HG03439 (cell line): ENCODE measurements at regions not wholly inside any gene's neighbourhood (a gene's known extent, or its start where the extent isn't known, plus 50 kb on each side); places are given as distances from the start of the nearest gene placed in this dataset.
"Not testable (repeated sequence)": the region's sequence is repeated elsewhere in the genome, so short reads cannot be mapped to it uniquely, and the experiment has no call there.

Source experiments
- ATAC-seq: cut with Tn5 transposase; IDR thresholded peaks from one replicate; pipeline ENCODE4 v1.9.1; 2021; ENCODE audit warnings: mild to moderate bottlenecking, moderate library complexity; ENCODE audit not compliant: unreplicated experiment

DNA sequence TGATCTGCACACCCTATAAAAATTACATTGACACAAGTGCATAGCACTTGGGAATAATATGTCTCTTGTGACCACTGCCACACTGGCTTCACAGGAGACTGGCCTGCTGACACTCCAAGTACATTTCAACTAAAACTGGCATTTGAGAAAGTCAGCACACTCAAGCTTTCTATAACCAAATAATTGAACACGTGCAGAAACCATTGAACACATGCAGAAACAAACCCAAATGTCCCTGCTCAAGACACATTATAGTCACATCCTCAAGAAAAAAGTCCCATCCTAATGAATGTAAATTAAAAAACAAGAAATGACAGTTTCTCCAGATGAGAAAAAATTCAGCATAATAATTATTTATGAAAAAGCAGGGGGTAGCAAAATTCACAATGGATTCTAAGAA is 1859.1 kb upstream of the PCDH20 start:
- no peak for ATAC-seq

DNA sequence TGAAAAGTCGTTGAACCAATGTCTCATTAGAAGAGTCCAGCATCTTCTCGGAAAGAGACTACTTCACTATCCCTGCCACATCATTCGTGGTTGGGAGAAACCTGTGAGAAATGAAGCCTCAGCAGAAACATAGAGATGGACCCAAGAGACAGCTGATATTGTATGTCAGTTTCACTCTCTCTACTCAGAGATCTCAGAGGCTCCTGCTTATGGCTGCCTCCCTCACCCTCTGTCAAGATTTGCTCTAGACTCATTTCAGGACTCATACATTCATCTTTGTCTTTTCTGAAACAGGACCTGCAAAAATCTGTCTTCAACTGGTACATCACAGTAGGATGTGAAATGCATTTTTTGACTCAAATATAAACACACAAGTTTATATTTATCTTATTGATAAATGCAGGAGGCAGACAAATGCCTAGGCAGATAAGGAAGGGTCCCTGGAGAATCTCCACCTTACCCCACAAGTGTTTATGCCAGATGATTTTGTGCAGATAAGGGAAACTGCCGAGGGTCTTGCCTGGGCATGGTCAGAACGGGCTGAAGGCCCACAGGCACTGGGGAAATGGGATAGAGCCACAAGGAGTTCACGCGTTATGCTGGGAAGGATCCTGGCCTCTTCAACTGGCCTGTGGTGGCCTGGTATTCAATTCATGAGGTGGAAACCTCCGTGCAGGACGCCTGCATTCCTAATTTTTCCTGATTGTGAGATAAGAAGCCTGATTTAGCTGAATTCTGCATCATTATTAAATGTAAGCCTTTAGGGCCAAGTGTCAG is 1834.0 kb upstream of the PCDH20 start:
- ATAC-seq, result no peak

DNA sequence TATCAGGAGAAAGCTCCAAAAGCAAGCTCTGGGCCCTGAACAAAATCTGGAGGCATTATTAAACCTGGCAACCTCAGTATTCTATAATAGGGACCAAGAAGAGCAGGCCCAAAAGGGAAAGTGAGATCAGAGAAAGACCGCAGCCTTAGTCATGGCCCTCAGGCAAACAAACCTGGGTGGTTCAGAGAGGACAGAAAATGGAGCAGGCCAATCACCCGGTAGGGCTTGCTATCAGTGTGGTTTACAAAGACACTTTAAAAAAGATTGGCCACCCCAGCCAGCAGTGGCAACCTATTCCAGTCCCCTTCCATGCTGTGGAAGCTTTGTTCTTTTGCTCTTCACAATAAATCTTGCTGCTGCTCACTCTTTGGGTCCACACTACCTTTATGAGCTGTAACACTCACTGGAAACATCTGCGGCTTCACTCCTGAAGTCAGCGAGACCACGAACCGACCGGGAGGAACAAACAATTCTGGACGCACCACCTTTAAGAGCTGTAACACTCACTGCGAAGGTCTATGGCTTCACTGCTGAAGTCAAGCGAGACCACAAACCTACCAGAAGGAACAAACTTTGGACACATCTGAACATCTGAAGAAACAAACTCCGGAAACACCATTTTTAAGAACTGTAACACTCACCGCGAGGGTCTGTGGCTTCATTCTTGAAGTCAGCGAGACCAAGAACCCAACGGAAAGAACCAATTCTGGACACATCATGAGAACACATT is 1821.2 kb upstream of the PCDH20 start:
- not testable (repeated sequence) for ATAC-seq

DNA sequence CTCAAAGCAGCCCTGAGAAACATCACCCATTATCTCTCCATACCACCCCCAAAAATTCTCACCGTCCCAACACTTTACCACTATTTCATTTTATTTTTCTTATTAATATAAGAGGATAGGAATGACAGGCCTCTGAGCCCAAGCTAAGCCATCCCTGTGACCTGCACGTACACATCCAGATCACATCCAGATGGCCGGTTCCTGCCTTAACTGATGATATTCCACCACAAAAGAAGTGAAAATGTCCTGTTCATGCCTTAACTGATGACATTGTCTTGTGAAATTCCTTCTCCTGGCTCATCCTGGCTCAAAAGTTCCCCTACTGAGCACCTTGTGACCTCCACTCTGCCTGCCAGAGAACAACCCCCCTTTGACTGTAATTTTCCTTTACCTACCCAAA is 1802.9 kb upstream of the PCDH20 start:
- not testable (repeated sequence) for ATAC-seq

DNA sequence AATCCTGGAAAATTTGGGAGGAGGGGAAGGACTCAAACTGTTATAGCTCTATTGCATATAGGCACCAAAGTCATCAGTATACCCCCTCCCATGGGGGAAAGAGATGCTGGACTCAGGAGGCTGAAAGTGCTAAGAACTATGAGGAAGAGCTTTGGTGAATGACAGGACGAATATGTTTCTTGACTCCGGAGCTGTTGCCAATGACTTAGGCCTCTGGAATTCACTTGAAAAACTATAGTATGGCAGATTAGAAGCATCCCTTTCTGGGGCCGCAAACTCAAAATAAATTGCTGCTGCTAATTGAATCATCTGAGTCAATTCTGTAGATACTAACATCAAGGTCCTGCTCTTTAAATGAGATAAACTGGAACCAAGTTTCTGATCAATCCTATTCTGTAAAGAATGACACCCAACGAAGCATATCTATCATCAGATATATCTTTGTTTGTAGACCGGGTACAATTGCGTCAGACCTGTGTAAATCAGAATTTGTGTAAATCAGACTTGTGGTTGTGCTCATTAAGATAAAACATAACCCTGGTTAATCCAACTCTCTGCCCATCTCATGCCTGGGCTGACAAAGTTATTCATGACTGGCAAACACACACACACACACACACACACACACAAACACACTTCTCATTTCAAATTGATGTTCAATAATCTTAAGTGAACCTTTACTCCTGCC is 1793.8 kb upstream of the PCDH20 start:
- ATAC-seq, result no peak

DNA sequence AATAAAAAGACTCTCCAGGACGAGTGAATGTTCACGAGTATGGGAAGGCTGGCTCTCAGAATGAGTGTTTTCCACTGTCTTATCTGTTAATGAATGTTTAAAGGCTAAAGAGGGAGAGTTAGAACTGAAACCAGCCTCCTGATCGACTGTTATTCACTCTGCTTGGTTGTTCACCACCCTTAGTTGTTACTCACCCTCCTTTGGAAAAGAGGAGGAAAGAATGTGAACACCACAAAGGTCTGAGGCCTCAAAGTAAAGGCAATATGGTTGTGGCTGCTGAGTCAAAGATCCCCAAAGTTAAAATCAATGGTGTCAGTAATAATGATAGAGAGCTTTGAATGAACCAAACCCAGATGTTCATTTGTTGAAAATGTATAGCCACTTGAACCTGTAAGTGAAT is 1793.2 kb upstream of the PCDH20 start:
- ATAC-seq, result no peak

DNA sequence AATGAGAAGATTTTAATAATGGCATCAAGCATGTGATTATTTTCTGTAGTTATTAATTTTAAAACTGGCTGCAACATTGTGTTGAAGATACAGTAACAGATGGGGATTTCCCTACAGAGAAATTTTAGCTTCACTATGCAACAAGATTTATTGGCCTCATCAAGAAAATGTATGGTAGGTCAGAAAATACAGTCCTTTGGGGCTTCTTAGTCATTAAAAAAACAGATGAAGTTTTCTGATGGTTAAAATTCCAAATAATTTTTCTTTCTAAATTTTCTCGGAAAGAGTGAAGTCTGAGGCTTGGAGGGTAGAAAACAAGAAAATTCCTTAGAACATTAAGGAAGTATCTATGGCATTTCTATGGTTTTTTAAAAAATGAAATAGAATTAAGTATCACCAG is 1790.8 kb upstream of the PCDH20 start:
- ATAC-seq, result no peak

DNA sequence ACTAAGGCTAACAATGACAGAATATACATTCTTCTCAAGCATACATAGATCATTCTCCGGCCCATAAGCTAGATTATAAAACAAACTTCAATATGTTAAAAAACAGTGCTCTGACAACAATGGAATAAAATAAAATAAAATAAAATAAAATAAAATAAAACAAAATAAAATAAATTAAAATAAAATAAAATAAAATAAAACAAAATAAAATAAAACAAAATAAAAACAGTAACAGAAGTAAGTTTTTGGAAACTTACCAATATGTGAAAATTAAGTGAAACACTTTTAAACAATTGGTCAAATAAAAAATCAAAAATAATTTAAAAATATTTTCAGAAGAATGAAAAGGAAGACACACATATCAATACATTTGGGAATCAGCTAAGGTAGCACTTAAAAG is 1785.8 kb upstream of the PCDH20 start:
- ATAC-seq, result no peak

DNA sequence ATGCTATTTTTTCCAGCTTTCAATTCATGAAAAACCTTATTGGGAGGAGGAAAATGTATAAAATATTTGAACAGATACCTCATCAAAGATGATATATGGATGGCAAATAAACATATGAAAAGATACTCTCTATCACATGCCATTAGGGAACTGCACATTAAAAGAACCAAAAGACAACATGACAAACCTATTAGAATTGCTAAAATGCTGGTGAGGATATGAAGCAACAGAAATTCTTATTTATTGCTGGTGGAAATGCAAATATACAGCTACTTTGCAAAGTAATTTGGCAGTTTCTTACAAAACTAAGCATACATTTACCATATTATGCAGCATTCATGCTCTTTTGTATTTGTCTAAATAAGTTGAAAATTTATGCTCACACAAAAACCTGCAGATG is 1783.9 kb upstream of the PCDH20 start:
- no peak for ATAC-seq

DNA sequence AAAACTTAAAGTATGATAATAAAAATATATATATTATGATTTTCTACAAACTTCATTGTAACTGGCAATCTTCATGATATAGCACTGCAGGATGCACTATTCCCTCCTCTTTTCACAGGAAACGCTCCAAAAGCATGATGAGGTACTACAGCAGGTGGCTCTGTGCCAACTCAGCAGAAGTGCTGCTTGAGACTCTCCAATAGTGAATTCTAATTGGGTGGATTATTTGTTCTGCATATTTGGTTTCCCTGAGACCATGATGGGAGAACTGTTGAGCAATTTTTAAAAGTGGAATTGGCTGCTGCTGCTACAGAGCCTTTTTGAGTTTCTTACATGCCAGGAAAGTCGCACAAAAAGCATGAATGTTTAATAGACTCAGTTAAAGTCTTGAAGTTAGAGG is 1782.4 kb upstream of the PCDH20 start:
- ATAC-seq, result no peak

DNA sequence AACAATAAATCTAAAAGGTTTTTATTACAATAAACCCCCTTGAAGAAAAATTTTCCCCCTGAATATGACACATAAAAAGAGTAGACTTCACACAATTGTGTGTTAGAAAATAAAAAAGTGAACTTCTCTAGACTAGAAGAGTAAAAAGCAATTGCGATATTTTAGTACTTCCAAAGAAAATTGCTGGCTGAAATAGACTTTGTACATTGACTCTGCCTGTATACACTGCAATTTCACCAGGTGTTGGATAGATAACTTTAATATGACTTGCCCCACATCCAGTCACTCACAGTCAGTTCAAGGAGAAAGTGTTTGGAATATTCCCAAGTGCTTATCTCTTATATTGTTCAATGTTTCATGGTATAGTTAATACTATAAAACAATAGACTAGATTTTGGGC is 1780.1 kb upstream of the PCDH20 start:
- ATAC-seq, result no peak

DNA sequence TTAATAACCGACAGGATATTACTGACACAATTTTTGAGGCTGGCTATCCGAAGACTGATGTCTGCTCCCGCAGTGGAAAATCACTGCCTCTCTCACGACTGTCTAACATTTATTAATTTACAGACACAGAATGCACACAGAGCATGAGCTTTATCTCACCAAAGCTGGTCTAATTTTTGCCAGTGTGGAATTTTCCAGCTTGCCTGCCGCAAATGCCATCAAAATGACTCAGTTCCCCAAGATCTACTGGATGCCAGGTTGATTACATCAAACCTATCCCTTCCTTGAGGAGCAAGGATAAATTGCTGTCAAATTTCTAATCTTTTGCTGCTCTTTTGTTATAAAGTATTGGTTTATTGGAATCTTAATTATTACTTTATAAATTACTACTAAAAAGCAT is 1775.1 kb upstream of the PCDH20 start:
- no peak for ATAC-seq

DNA sequence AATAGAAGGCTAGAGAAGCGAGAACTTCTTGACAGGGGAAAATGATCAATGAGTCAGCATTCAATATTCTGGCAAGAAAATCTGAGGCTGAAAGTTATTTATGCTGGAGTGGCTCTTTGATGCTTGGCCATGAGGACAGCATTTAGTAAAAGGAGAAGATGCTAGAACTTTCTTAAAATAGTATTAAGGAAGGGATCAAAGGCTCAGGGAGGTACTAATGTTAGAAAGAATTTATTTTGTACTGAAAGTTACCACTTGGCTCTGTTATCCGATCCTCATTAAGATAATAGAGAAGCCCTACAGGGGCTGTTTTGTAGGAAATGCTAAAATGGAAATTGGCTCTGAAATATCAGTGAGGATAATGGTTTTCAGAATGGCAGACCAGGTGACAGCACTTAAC is 1774.6 kb upstream of the PCDH20 start:
- no peak for ATAC-seq

DNA sequence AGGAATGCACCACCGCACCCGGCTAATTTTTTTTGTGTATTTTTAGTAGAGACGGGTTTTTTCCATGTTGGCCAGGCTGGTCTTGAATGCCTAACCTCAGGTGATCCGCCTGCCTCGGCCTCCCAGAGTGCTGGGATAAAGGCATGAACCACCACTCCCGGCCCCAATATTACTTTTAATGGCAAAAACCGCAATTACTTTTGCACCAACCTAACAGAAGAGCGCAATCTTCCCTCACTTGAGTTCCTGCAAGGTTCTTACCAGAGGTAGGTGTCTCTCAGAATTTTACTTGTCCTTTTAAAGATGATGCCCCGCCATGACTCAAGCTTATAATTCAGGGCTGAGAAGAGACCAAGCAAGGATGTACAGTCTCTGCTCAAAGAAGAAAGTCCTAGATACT is 1774.1 kb upstream of the PCDH20 start:
- no peak for ATAC-seq

DNA sequence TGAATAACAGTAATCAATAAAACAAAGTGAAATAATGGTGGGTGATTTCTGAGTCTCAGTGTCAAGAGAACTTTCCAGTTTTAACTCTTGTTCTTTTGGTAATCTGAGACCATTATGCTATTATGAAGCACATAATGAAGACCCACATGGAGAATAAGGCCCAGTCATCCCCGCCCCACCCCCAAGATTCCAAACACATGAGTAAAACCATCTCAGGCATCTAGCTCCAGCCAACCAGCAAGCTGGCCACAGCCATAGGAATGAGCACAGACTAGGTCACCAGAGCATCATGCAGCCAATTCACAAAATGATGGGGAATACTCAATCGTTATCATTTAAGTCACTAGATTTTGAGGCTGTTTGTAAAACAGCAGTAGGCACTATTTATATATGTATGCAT is 1769.0 kb upstream of the PCDH20 start:
- ATAC-seq, result no peak

DNA sequence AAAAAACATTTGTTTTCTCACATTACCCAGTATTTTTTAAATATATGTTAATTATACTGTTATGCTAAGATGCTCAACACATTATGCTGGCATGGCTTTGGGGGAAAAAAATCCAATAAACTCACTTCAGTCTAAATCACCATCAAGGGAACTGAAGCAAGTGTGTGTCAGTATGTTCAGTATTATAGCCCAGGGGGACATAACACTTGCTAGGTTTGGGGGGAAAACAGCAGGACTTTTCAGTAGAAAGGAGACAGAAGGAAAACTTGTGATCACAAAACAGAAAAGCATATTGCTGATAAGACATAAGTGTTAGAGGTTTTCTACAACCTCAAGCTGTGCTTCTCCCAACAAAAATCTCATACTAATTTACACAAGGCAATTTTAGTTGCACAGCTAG is 1759.9 kb upstream of the PCDH20 start:
- no peak for ATAC-seq

DNA sequence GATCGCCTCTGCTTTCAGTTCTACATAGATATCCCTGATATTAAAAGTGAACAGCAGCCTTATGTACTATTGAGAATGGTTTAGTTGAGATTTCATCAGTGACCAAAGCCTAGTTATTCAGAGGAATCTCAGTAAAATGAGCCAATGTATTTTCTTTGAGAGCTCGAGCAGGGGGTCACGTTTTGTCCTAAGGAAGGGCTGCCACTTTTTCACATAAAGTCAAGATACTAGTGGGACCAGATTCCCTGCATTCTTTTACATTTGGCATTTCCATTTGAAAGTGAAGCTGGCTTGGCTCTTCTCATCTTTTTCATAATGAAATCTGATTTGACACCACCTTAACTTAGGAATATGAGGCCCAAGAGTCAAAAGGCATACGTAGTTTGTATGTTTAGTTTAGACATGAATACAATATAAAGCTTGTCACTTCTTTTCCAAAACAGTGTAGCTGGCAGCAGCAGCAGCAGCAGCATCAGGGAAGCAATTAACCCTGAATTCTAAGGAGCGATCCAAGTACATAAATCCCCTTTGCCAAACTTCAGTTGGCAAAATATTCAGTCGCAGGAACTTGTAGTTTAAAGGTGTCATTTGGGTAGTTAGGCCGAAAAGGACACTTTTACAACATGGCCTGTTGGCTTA is 1752.2 kb upstream of the PCDH20 start:
- no peak for ATAC-seq

DNA sequence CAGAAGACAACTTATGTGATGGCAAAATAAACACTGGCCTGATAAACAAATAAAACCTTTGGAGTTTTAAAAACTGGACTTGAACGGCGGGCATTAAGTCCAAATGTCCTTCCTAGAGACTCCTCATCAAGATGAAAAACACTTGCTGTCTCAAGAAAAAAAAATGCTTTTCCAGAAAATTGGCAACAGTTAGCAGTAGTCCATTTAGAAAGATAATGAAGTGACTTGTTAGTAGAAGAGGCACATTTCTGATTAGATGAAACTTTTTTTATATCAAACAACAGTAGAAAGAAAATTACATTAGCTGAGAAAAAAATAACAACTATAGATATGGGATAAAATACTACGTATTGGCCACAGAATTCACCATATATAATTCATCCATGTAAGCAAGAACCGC is 1750.7 kb upstream of the PCDH20 start:
- ATAC-seq, result no peak

DNA sequence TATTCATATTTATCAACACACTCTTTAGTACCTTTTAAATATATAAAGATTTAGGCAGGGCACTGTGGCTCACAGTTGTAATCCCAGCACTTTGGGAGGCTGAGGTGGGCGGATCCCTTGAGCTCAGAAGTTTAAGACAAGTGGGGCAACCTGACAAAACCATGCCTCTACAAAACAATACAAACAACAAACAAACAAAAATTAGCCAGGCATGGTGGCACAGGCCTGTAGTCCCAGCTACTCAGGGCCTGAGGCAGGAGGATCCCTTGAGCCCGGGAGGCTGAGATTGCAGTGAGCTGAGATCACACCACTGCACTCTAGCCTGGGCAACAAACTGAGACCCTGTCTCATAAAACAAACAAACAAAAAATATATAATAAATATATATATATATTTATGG is 1748.3 kb upstream of the PCDH20 start:
- no peak for ATAC-seq

DNA sequence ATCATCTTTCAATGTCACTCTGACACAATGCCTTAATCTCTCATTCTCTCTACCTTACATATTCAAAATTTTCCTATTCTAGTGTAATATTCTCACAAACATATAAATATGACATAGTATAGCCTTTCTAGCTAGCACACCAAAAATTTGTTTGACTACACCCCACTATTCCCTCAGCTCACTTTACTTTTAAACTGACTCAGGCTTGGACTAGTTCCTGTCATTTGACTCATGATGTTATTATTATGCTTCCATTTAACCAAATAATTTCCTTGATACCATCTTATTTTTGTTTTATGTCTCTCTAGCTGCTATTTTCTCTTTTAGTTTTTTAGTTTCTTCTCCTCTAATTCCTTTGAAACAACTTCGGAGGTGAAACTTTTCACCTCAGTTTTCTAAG is 1745.6 kb upstream of the PCDH20 start:
- ATAC-seq, result no peak

DNA sequence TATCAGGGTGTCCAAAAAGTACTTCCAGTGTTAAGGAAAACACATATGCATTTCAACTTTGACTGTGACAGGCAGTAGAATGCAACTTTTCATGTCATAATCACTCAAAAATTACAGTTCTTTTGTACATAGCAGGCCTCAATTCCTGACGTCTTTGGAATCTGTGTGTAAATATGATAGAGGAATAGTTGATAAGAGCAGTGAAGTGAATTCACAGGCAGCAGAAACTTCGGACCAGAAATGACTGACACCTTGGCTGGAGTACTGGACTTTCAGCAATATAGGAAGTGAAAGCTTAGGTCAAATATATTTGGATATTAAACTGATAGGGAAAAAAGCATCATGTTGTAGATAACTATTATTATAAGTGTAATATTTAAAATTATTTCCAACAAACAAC is 1741.2 kb upstream of the PCDH20 start:
- ATAC-seq, result no peak

DNA sequence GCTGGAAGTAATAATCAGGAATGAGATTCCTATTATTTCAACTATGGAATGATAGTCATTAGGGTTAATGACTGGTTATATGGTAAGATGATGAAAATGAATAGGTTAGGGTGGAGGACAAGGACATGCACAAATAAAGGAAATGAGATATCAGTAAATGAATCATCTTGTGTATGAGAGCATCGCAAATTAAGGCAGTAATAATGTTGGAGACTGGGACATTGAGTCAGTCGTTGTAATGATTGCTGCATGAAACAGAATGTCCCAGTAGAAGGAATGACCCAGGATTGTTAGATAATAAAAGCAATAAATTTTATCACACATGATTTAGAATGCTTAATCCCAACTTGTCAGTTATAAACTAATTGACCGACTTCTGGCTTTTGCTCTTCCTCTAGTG is 1733.7 kb upstream of the PCDH20 start:
- no peak for ATAC-seq
